ENCODE measurements at regions not wholly inside any gene's neighbourhood (a gene's known extent, or its start where the extent isn't known, plus 50 kb on each side); places are given as distances from the start of the nearest gene placed in this dataset.

GRCh38 chr1:67579623-67580394 lies 105.2 kb upstream of the GADD45A start:
- H3K9me3 Mint-ChIP-seq, result no peaks in the 10 kb centered on the region
- H3K27me3 Mint-ChIP-seq (ENCODE audit: low read depth), result no peaks in the 10 kb centered on the region
- TF ChIP-seq, protein P1, sequence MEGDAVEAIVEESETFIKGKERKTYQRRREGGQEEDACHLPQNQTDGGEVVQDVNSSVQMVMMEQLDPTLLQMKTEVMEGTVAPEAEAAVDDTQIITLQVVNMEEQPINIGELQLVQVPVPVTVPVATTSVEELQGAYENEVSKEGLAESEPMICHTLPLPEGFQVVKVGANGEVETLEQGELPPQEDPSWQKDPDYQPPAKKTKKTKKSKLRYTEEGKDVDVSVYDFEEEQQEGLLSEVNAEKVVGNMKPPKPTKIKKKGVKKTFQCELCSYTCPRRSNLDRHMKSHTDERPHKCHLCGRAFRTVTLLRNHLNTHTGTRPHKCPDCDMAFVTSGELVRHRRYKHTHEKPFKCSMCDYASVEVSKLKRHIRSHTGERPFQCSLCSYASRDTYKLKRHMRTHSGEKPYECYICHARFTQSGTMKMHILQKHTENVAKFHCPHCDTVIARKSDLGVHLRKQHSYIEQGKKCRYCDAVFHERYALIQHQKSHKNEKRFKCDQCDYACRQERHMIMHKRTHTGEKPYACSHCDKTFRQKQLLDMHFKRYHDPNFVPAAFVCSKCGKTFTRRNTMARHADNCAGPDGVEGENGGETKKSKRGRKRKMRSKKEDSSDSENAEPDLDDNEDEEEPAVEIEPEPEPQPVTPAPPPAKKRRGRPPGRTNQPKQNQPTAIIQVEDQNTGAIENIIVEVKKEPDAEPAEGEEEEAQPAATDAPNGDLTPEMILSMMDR (IDR thresholded peaks at IDR 0.05; ENCODE audit: unreplicated experiment in 3 of 3), result no peak
- no peak overlapping the region for H3K27ac Mint-ChIP-seq
- no peaks in the 10 kb centered on the region for H3K36me3 Mint-ChIP-seq (ENCODE audit: low read depth)
- H3K4me1 Mint-ChIP-seq, result peaks cover 29% of the 10 kb centered on the region
- no peak overlapping the region for H3K4me3 Mint-ChIP-seq

DNA sequence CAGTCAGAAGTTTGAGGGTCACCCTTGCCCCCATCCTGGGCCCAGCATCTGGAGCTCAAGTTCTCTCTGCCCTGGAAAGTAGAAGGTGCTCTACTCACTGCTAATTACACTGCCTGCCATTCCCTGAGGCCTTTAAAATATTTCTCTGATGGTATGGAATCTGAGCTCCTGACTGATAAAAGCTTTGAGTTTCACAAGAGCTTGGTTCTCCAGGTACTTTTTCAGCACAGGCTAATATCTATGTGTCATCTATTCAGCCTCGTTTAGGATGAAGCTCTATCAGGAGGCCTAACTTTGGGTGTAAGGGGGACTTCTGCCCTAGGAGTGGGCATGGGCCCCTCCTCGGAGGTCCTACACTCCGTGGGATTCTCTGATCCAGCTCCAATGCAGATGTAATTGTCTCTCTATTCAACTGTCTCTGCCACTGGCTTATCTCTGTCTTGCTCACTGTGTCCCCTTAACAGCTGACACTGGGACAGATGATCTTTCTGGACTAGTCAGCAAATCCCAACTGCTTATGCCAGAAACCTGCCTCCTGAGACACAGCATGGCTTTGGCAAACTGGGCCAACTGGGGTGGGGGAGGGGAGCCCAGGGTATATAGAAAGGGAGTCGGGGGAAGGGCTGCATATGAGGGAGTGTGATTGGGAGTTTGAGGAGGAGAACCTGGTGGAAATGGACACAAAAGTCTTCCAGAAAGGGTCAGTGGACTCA lies 104.2 kb upstream of the GADD45A start:
- TF ChIP-seq, protein P1 (IDR thresholded peaks at IDR 0.05; ENCODE audit: unreplicated experiment in 3 of 3), result no peak
- H3K27ac Mint-ChIP-seq, result no peak overlapping the region
- H3K27me3 Mint-ChIP-seq (ENCODE audit: low read depth), result no peaks in the 10 kb centered on the region
- no peaks in the 10 kb centered on the region for H3K36me3 Mint-ChIP-seq (ENCODE audit: low read depth)
- no peak overlapping the region for H3K4me3 Mint-ChIP-seq
- no peaks in the 10 kb centered on the region for H3K9me3 Mint-ChIP-seq
- H3K4me1 Mint-ChIP-seq, result peaks cover 26% of the 10 kb centered on the region

DNA sequence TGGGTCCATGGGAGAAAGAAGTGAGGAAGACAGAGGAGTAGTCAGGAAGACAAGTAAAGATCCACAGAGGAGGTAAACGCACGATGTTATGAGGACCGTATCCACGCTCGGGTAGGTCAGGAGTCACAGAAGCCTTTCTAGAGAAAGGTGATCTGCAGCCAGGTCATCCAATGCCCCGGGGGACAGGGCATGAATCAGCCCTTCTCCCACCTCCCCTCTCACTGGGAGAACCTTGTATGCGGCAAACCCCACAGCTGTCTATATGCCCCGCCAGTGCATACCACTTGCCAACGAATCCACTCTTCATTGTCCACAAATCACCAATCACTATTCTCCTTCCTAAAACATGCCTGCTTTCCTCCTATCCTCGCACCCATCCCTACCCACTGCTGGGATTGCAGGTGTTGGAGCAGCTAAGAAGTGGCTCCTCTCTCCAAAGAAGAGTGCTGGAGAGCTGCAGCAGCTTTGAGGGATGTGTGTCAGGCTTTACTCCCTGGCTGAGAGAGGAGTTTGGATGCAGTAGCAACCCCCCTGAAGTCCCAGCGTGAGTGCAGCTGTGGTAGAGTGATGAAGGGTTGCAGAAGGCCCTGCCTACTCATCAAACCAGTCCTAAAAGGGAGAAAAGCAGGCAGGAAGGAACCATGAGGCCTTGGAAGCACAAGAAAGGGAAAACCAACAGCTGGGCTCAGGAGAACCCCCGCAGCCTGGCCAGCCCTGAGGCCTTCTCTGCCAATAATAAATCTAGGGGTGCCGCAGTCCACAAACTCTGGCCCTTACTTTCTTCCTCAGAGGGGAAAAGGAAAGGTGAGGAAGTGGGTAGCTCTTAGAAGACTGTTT lies 102.2 kb upstream of the GADD45A start:
- H3K27ac Mint-ChIP-seq, result peak overlapping the region in 1 of 3 experiments; percentile 20
- H3K27me3 Mint-ChIP-seq (ENCODE audit: low read depth), result no peaks in the 10 kb centered on the region
- no peaks in the 10 kb centered on the region for H3K9me3 Mint-ChIP-seq
- H3K4me3 Mint-ChIP-seq, result no peak overlapping the region
- TF ChIP-seq, protein P1 (IDR thresholded peaks at IDR 0.05; ENCODE audit: unreplicated experiment in 3 of 3), result no peak
- H3K36me3 Mint-ChIP-seq (ENCODE audit: low read depth), result no peaks in the 10 kb centered on the region
- H3K4me1 Mint-ChIP-seq, result peaks cover 33% of the 10 kb centered on the region

DNA sequence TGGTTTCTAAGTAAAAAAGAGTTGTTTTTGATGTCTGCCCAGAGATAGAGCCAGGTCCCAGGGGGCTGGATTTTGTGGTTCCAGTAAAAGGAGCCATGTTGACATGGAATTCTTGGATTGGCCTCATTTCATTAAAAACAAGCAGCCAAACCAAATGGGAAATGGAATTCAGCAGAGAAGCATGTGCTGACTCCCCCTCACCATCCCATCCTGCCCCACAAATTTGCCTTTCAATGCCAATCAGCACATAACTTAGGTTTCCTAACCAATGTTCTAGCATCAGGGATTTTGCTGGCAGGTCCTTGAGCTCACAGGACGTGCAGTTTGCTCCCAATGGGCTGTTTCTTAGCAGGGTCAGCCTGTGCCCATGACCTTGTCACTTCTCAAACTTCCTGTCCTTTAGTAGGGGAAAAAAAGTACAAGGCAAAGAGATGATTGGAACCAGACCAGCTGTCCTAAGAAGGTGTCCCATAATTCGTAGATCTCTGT lies 101.5 kb upstream of the GADD45A start:
- no peak overlapping the region for H3K4me3 Mint-ChIP-seq
- H3K27ac Mint-ChIP-seq, result peak overlapping the region in 1 of 3 experiments; percentile 20
- no peaks in the 10 kb centered on the region for H3K9me3 Mint-ChIP-seq
- no peaks in the 10 kb centered on the region for H3K27me3 Mint-ChIP-seq (ENCODE audit: low read depth)
- H3K4me1 Mint-ChIP-seq, result peaks cover 39% of the 10 kb centered on the region
- TF ChIP-seq, protein P1 (IDR thresholded peaks at IDR 0.05; ENCODE audit: unreplicated experiment in 3 of 3), result no peak
- H3K36me3 Mint-ChIP-seq (ENCODE audit: low read depth), result no peaks in the 10 kb centered on the region

- Mint-ChIP-seq H3K9me3 (no peaks in the 10 kb centered on the region), H3K36me3 (ENCODE audit: low read depth) (no peaks in the 10 kb centered on the region), H3K27me3 (ENCODE audit: low read depth) (no peaks in the 10 kb centered on the region), H3K4me3 (no peak overlapping the region), H3K4me1 (peaks cover 45% of the 10 kb centered on the region), H3K27ac (no peak overlapping the region)
- TF ChIP-seq, protein P1 (IDR thresholded peaks at IDR 0.05; ENCODE audit: unreplicated experiment in 3 of 3), result no peak
These were observed 100.1 kb upstream of the GADD45A start for GRCh38 chr1:67584938-67585337.
